OCI-LY1 (cell line): ENCODE measurements at regions not wholly inside any gene's neighbourhood (a gene's known extent, or its start where the extent isn't known, plus 50 kb on each side); places are given as distances from the start of the nearest gene placed in this dataset.

Source experiments
- H2AFZ ChIP-seq: fragments of 200-600 bp; sonication (generic), shearing (Covaris generic); 2 replicates; pipeline ENCODE4 v1.6.0; 2014; ENCODE audit warnings: antibody characterized with exemption, mild to moderate bottlenecking, low read length
- H3F3A ChIP-seq: fragments of 200-600 bp; sonication (generic), shearing (Covaris generic); 2 replicates; pipeline ENCODE4 v1.6.0; 2014; ENCODE audit warnings: mild to moderate bottlenecking, antibody characterized with exemption, low read length, moderate library complexity; ENCODE audit not compliant: insufficient read depth
- H3K27ac ChIP-seq: fragments of 200-600 bp; sonication (generic); 2 replicates; pipeline ENCODE4 v1.5.1; 2014; ENCODE audit warnings: low read length, mixed run types, mild to moderate bottlenecking, low read depth; ENCODE audit not compliant: poor library complexity, severe bottlenecking
- H3K27me3 ChIP-seq: fragments of 200-600 bp; sonication (generic); 2 replicates; pipeline ENCODE4 v1.6.0; 2014; ENCODE audit warnings: antibody characterized with exemption, mild to moderate bottlenecking, low read length, moderate library complexity; ENCODE audit not compliant: insufficient read depth
- H3K36me3 ChIP-seq: fragments of 200-600 bp; sonication (generic); 2 replicates; pipeline ENCODE4 v1.6.1; 2014; ENCODE audit warnings: mild to moderate bottlenecking, antibody characterized with exemption, low read length, moderate library complexity, mixed read lengths; ENCODE audit not compliant: insufficient read depth
- H3K4me1 ChIP-seq: fragments of 200-600 bp; sonication (generic); 2 replicates; pipeline ENCODE4 v1.5.1; 2014; ENCODE audit warnings: mild to moderate bottlenecking, low read length, moderate library complexity; ENCODE audit not compliant: insufficient read depth, severe bottlenecking
- H3K4me2 ChIP-seq: fragments of 200-600 bp; sonication (generic), shearing (Covaris generic); 2 replicates; pipeline ENCODE4 v1.6.1; 2014; ENCODE audit warnings: low read length
- H3K4me3 ChIP-seq: fragments of 200-600 bp; sonication (generic); 2 replicates; pipeline ENCODE4 v1.5.1; 2014; ENCODE audit warnings: low read length, low read depth, mild to moderate bottlenecking, mixed read lengths; ENCODE audit not compliant: poor library complexity, severe bottlenecking
- H3K79me2 ChIP-seq: fragments of 200-600 bp; shearing (Covaris generic); 2 replicates; pipeline ENCODE4 v1.6.1; 2016; ENCODE audit warnings: mixed run types, low read length, mixed read lengths; ENCODE audit not compliant: insufficient read depth
- H3K9ac ChIP-seq: fragments of 200-600 bp; sonication (generic), shearing (Covaris generic); 2 replicates; pipeline ENCODE4 v1.6.1; 2014; ENCODE audit warnings: mild to moderate bottlenecking, low read length, mixed read lengths
- H3K9me2 ChIP-seq: fragments of 200-600 bp; sonication (generic), shearing (Covaris generic); 2 replicates; pipeline ENCODE4 v1.6.1; 2014; ENCODE audit warnings: low read depth, mild to moderate bottlenecking, low read length, mixed read lengths
- H3K9me3 ChIP-seq: fragments of 200-600 bp; shearing (Covaris generic); 2 replicates; pipeline ENCODE4 v1.6.1; 2014; ENCODE audit warnings: low read length, mixed read lengths
- H4K20me1 ChIP-seq: fragments of 200-600 bp; sonication (generic), shearing (Covaris generic); 2 replicates; pipeline ENCODE4 v1.6.0; 2016; ENCODE audit warnings: mild to moderate bottlenecking, low read length; ENCODE audit not compliant: insufficient read depth
- CTCF ChIP-seq: fragments of 200-600 bp; sonication (generic), shearing (Covaris generic); IDR thresholded peaks from 2 replicates; pipeline ENCODE4 v1.5.1; 2017; ENCODE audit warnings: mild to moderate bottlenecking, antibody characterized with exemption, low read length, moderate library complexity, mixed read lengths
- EZH2 ChIP-seq: fragments of 200-600 bp; sonication (generic), shearing (Covaris generic); IDR thresholded peaks from 2 replicates; pipeline ENCODE4 v1.8.0; 2017; ENCODE audit warnings: borderline replicate concordance, mixed run types, mild to moderate bottlenecking, antibody characterized with exemption, low read length, moderate library complexity, mixed read lengths

GRCh38 chr3:117499189-117499870 is 789.8 kb downstream of the TUSC7 start:
- Histone ChIP-seq H2AFZ (no peak overlapping the region), H3K27me3 (no peaks in the 10 kb centered on the region), H4K20me1 (no peaks in the 10 kb centered on the region), H3K9me3 (no peaks in the 10 kb centered on the region), H3K79me2 (no peaks in the 10 kb centered on the region), H3F3A (no peaks in the 10 kb centered on the region), H3K4me3 (no peak overlapping the region), H3K9me2 (no peaks in the 10 kb centered on the region), H3K27ac (no peak overlapping the region), H3K4me1 (no peaks in the 10 kb centered on the region), H3K4me2 (no peak overlapping the region), H3K36me3 (no peaks in the 10 kb centered on the region), H3K9ac (no peak overlapping the region)
- TF ChIP-seq EZH2: no peak
- TF ChIP-seq CTCF: no peak

GRCh38 chr3:117507958-117508357 is 798.4 kb downstream of the TUSC7 start:
- TF ChIP-seq CTCF: no peak
- TF ChIP-seq EZH2: no peak
- no peak overlapping the region for H3K9ac ChIP-seq
- H3K4me1 ChIP-seq: no peaks in the 10 kb centered on the region

GRCh38 chr3:117509858-117510257 is 800.3 kb downstream of the TUSC7 start:
- no peaks in the 10 kb centered on the region for H3K9me2 ChIP-seq
- H3K4me3 ChIP-seq: no peak overlapping the region
- no peaks in the 10 kb centered on the region for H3K79me2 ChIP-seq
- no peaks in the 10 kb centered on the region for H3F3A ChIP-seq
- H3K27ac ChIP-seq: no peak overlapping the region
- no peak overlapping the region for H3K4me2 ChIP-seq
- no peaks in the 10 kb centered on the region for H4K20me1 ChIP-seq
- no peaks in the 10 kb centered on the region for H3K36me3 ChIP-seq
- no peaks in the 10 kb centered on the region for H3K4me1 ChIP-seq
- no peak for TF ChIP-seq CTCF
- no peak for TF ChIP-seq EZH2
- H3K27me3 ChIP-seq: no peaks in the 10 kb centered on the region
- H3K9me3 ChIP-seq: no peaks in the 10 kb centered on the region
- H3K9ac ChIP-seq: no peak overlapping the region
- no peak overlapping the region for H2AFZ ChIP-seq

More at GRCh38 chr3:117507958-117508357, 798.4 kb downstream of the TUSC7 start:
- H3F3A ChIP-seq: no peaks in the 10 kb centered on the region
- H3K36me3 ChIP-seq: no peaks in the 10 kb centered on the region
- no peaks in the 10 kb centered on the region for H3K9me3 ChIP-seq
- no peaks in the 10 kb centered on the region for H3K79me2 ChIP-seq
- no peak overlapping the region for H3K4me2 ChIP-seq
- no peak overlapping the region for H3K4me3 ChIP-seq
- no peak overlapping the region for H2AFZ ChIP-seq
- no peaks in the 10 kb centered on the region for H3K9me2 ChIP-seq
- H3K27ac ChIP-seq: no peak overlapping the region
- H3K27me3 ChIP-seq: no peaks in the 10 kb centered on the region
- H4K20me1 ChIP-seq: no peaks in the 10 kb centered on the region
